ENCODE measurements at regions not wholly inside any gene's neighbourhood (a gene's known extent, or its start where the extent isn't known, plus 50 kb on each side); places are given as distances from the start of the nearest gene placed in this dataset.
A peak's percentile ranks its signal among the peaks of the same experiment; 100 is the strongest.

DNA sequence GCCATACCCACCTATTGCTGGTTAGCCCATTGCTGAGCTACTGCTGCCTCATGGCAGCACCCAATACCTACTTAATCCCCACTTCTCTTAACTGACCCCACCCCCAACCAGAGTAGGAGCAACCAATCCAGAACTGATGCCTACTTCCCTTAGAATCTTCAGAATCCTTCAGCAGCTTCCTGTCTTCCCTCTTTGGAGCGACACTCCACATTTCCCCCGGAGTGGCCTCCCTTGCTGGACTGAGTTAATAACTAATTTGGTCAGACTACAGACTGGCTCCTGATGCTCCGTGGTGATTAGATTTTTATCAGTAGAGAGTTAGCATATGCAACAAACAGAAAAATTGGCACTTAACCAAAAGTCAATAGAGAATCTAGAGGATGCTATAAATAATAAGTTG, 51.2 kb upstream of the UBR2 start:
- Mint-ChIP-seq H3K27me3 (ENCODE audit: low read depth in 3 of 3) (peaks cover 0 to 3% (median 0%) of the 10 kb centered on the region in 3 donors), H3K4me3 (no peak overlapping the region), H3K4me1 (peaks cover 26% of the 10 kb centered on the region), H3K36me3 (no peaks in the 10 kb centered on the region), H3K27ac (no peak overlapping the region), H3K9me3 (peaks cover 0 to 2% (median 0%) of the 10 kb centered on the region in 7 donors)
- Histone ChIP-seq H3K9ac (ENCODE audit: insufficient read depth, low read length, poor library complexity, severe bottlenecking) (no peak overlapping the region), H3K79me2 (ENCODE audit: insufficient read depth, low read length) (no peaks in the 10 kb centered on the region), H3K4me1 (ENCODE audit: control insufficient read depth in 1 of 2, insufficient read depth in 2 of 2, low read length in 2 of 2) (peaks cover 21 to 28% of the 10 kb centered on the region in 2 donors), H3K36me3 (replicated peaks in 1 of 2; ENCODE audit: control insufficient read depth in 1 of 2, insufficient read depth in 2 of 2, low read length in 2 of 2) (no peaks in the 10 kb centered on the region), H4K20me1 (ENCODE audit: insufficient read depth, low read length) (no peaks in the 10 kb centered on the region), H2AFZ (ENCODE audit: insufficient read depth, low read depth, low read length, poor library complexity, severe bottlenecking) (no peak overlapping the region), H3K4me2 (replicated peaks; ENCODE audit: extremely low read depth, low read length, poor library complexity, severe bottlenecking) (no peak overlapping the region), H3K27me3 (ENCODE audit: control insufficient read depth in 2 of 2, insufficient read depth in 2 of 2, low read length in 2 of 2) (no peaks in the 10 kb centered on the region), H3K9me3 (replicated peaks in 1 of 2; ENCODE audit: control insufficient read depth in 1 of 2, insufficient read depth in 1 of 2, low read length in 2 of 2) (no peaks in the 10 kb centered on the region), H3K4me3 (replicated peaks in 1 of 3; ENCODE audit: low read depth in 2 of 3, low read length in 3 of 3) (no peak overlapping the region), H3K27ac (ENCODE audit: low read depth in 1 of 2, low read length in 2 of 2) (no peak overlapping the region)
- TF ChIP-seq, protein P1, sequence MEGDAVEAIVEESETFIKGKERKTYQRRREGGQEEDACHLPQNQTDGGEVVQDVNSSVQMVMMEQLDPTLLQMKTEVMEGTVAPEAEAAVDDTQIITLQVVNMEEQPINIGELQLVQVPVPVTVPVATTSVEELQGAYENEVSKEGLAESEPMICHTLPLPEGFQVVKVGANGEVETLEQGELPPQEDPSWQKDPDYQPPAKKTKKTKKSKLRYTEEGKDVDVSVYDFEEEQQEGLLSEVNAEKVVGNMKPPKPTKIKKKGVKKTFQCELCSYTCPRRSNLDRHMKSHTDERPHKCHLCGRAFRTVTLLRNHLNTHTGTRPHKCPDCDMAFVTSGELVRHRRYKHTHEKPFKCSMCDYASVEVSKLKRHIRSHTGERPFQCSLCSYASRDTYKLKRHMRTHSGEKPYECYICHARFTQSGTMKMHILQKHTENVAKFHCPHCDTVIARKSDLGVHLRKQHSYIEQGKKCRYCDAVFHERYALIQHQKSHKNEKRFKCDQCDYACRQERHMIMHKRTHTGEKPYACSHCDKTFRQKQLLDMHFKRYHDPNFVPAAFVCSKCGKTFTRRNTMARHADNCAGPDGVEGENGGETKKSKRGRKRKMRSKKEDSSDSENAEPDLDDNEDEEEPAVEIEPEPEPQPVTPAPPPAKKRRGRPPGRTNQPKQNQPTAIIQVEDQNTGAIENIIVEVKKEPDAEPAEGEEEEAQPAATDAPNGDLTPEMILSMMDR (IDR thresholded peaks at IDR 0.05): no peak
- peak in 1 of 3 donors; percentile 18 for DNase-seq
- intact Hi-C loops (cut with micrococcal nuclease): no loop called here
- no CpG with 5 or more reads among the region's 3 CpGs for whole genome bisulfite sequencing (ENCODE audit: insufficient coverage)

DNA sequence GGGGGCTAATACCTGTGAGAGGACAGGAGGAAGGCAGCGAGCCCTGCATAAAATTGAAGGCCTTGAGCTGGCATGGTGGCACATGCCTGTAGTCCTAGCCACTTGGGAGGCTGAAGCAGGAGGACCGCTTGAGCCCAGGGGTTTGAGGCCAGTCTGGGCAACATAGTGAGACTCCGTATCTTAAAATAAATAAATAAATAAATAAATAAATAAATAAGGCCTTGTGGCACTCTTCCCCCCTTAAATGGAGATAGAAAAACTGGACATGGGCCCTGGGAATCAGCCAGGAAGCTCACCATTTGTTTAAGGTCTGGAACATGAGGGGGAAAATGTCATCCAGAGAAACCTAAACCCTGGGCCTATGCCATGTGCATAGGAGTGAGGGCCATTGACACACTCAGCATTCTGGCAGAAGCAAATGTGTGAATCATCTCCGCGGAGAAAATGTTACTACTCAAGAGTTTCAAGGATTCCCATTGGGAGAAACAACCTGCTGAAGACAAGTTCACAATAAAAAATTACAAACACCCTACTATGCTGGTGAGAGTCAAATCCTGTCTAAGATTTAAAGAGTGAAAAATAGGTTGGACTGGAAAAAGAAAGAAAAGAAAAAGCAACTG, 51.9 kb upstream of the UBR2 start:
- Histone ChIP-seq H4K20me1 (ENCODE audit: insufficient read depth, low read length) (no peaks in the 10 kb centered on the region), H3K79me2 (ENCODE audit: insufficient read depth, low read length) (no peaks in the 10 kb centered on the region), H3K4me2 (replicated peaks; ENCODE audit: extremely low read depth, low read length, poor library complexity, severe bottlenecking) (no peak overlapping the region), H3K27me3 (ENCODE audit: control insufficient read depth in 2 of 2, insufficient read depth in 2 of 2, low read length in 2 of 2) (no peaks in the 10 kb centered on the region), H3K36me3 (replicated peaks in 1 of 2; ENCODE audit: control insufficient read depth in 1 of 2, insufficient read depth in 2 of 2, low read length in 2 of 2) (no peaks in the 10 kb centered on the region), H3K9me3 (replicated peaks in 1 of 2; ENCODE audit: control insufficient read depth in 1 of 2, insufficient read depth in 1 of 2, low read length in 2 of 2) (no peaks in the 10 kb centered on the region), H3K4me1 (ENCODE audit: control insufficient read depth in 1 of 2, insufficient read depth in 2 of 2, low read length in 2 of 2) (peaks cover 21 to 28% of the 10 kb centered on the region in 2 donors), H3K4me3 (replicated peaks in 1 of 3; ENCODE audit: low read depth in 2 of 3, low read length in 3 of 3) (no peak overlapping the region), H2AFZ (ENCODE audit: insufficient read depth, low read depth, low read length, poor library complexity, severe bottlenecking) (no peak overlapping the region), H3K27ac (ENCODE audit: low read depth in 1 of 2, low read length in 2 of 2) (no peak overlapping the region), H3K9ac (ENCODE audit: insufficient read depth, low read length, poor library complexity, severe bottlenecking) (no peak overlapping the region)
- no peak overlapping the region for H3K4me3 Mint-ChIP-seq
- WGBS (ENCODE audit: insufficient coverage): no CpG with 5 or more reads among the region's 5 CpGs
- H3K9me3 Mint-ChIP-seq: peaks cover 0 to 2% (median 0%) of the 10 kb centered on the region in 7 donors
- TF ChIP-seq, protein P1 (IDR thresholded peaks at IDR 0.05): no peak
- H3K4me1 Mint-ChIP-seq: peaks cover 29% of the 10 kb centered on the region
- intact Hi-C loops (cut with micrococcal nuclease): no loop called here
- no peaks in the 10 kb centered on the region for H3K36me3 Mint-ChIP-seq
- peaks cover 0 to 3% (median 0%) of the 10 kb centered on the region in 3 donors for H3K27me3 Mint-ChIP-seq (ENCODE audit: low read depth in 3 of 3)
- no peak for DNase-seq
- no peak overlapping the region for H3K27ac Mint-ChIP-seq
